PFSK-1 (cell line): ENCODE measurements at regions not wholly inside any gene's neighbourhood (a gene's known extent, or its start where the extent isn't known, plus 50 kb on each side); places are given as distances from the start of the nearest gene placed in this dataset.

Source experiments
- FOXP2 ChIP-seq: optimal IDR thresholded peaks from 2 replicates; pipeline ENCODE3; 2011; ENCODE audit warnings: borderline replicate concordance, control low read depth, inconsistent platforms; ENCODE audit not compliant: insufficient read depth; ENCODE audit errors: extremely low read length, extremely low read depth
- TF ChIP-seq, protein P1 (sequence below), 2 experiments: IDR thresholded peaks; 2 replicates each; pipeline versions ENCODE4 v1.6.1 to v1.8.0; 2011 to 2012; ENCODE audit warnings: low read depth in 2 of 2, low read length in 2 of 2, control low read depth in 1 of 2, inconsistent platforms in 1 of 2, mild to moderate bottlenecking in 1 of 2, moderate library complexity in 1 of 2; ENCODE audit not compliant: insufficient read depth in 1 of 2

DNA sequence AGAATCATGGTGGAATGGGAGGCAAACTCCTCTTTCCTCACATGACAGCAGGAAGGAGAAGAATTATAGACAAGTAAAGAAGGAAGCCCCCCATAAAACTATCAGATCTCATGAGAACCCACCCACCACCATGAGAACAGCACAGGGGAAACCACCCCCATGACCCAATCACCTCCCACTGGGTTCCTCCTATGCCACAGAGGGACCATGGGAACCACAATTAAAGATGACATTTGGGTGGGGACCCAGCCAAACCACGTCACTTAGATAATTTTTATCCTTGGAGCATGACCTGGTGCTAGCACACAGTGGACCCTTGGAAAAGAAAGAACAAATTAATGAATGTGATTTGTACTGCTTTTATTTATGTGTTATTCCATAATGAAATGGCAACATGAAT, 188.6 kb upstream of the NCKAP5 start:
- TF ChIP-seq, protein P1, sequence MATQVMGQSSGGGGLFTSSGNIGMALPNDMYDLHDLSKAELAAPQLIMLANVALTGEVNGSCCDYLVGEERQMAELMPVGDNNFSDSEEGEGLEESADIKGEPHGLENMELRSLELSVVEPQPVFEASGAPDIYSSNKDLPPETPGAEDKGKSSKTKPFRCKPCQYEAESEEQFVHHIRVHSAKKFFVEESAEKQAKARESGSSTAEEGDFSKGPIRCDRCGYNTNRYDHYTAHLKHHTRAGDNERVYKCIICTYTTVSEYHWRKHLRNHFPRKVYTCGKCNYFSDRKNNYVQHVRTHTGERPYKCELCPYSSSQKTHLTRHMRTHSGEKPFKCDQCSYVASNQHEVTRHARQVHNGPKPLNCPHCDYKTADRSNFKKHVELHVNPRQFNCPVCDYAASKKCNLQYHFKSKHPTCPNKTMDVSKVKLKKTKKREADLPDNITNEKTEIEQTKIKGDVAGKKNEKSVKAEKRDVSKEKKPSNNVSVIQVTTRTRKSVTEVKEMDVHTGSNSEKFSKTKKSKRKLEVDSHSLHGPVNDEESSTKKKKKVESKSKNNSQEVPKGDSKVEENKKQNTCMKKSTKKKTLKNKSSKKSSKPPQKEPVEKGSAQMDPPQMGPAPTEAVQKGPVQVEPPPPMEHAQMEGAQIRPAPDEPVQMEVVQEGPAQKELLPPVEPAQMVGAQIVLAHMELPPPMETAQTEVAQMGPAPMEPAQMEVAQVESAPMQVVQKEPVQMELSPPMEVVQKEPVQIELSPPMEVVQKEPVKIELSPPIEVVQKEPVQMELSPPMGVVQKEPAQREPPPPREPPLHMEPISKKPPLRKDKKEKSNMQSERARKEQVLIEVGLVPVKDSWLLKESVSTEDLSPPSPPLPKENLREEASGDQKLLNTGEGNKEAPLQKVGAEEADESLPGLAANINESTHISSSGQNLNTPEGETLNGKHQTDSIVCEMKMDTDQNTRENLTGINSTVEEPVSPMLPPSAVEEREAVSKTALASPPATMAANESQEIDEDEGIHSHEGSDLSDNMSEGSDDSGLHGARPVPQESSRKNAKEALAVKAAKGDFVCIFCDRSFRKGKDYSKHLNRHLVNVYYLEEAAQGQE (IDR thresholded peaks at IDR 0.05; ENCODE audit: insufficient read depth in 1 of 2, low read depth in 2 of 2, low read length in 2 of 2), result no peak
- TF ChIP-seq FOXP2, result no peak
